NCI-H2196 (cell line): ENCODE measurements at regions not wholly inside any gene's neighbourhood (a gene's known extent, or its start where the extent isn't known, plus 50 kb on each side); places are given as distances from the start of the nearest gene placed in this dataset.
A peak's percentile ranks its signal among the peaks of the same experiment; 100 is the strongest.

Source experiments
- DNase-seq: peaks from one replicate; lab custom pipeline; 2025; ENCODE audit not compliant: unreplicated experiment; lab: John Stamatoyannopoulos, UW

- no peak for DNase-seq
Measured at GRCh38 chr6:14972379-14973067, 273.3 kb upstream of the JARID2 start.

- DNase-seq: no peak
Measured at GRCh38 chr6:14974372-14974771, 271.5 kb upstream of the JARID2 start.

GRCh38 chr6:14974792-14975470 is 270.9 kb upstream of the JARID2 start:
- DNase-seq: no peak

GRCh38 chr6:14975471-14975817 is 270.4 kb upstream of the JARID2 start:
- no peak for DNase-seq

- DNase-seq: no peak
Measured at GRCh38 chr6:14977747-14978382, 268.0 kb upstream of the JARID2 start.

GRCh38 chr6:14981960-14982359 is 263.9 kb upstream of the JARID2 start:
- no peak for DNase-seq

- no peak for DNase-seq
Measured at GRCh38 chr6:14983599-14984518, 262.0 kb upstream of the JARID2 start.

- DNase-seq: peak; percentile 32
Measured at GRCh38 chr6:14984519-14984853, 261.4 kb upstream of the JARID2 start.

GRCh38 chr6:14985366-14985765 is 260.5 kb upstream of the JARID2 start:
- no peak for DNase-seq

GRCh38 chr6:14986370-14986769 is 259.5 kb upstream of the JARID2 start:
- no peak for DNase-seq

GRCh38 chr6:14987490-14987889 is 258.4 kb upstream of the JARID2 start:
- no peak for DNase-seq

- no peak for DNase-seq
Measured at GRCh38 chr6:14992382-14992781, 253.5 kb upstream of the JARID2 start.

- DNase-seq: no peak
Measured at GRCh38 chr6:14995208-14995607, 250.7 kb upstream of the JARID2 start.

GRCh38 chr6:14995966-14996602 is 249.8 kb upstream of the JARID2 start:
- DNase-seq: no peak

- no peak for DNase-seq
Measured at GRCh38 chr6:14996892-14997291, 249.0 kb upstream of the JARID2 start.

GRCh38 chr6:14997507-14997906 is 248.4 kb upstream of the JARID2 start:
- no peak for DNase-seq

GRCh38 chr6:14999106-14999505 is 246.8 kb upstream of the JARID2 start:
- no peak for DNase-seq

GRCh38 chr6:15001326-15001910 is 244.5 kb upstream of the JARID2 start:
- DNase-seq: no peak

- DNase-seq: no peak
Measured at GRCh38 chr6:15008269-15008668, 237.6 kb upstream of the JARID2 start.

- no peak for DNase-seq
Measured at GRCh38 chr6:15014958-15015357, 230.9 kb upstream of the JARID2 start.

- DNase-seq: no peak
Measured at GRCh38 chr6:15016813-15017212, 229.1 kb upstream of the JARID2 start.
